WTC11 (cell line): ENCODE measurements at regions not wholly inside any gene's neighbourhood (a gene's known extent, or its start where the extent isn't known, plus 50 kb on each side); places are given as distances from the start of the nearest gene placed in this dataset.

ENCODE experiments used
- ATAC-seq: fragments of 200-7000 bp; cut with Tn5 transposase; 2 replicates; pipeline ENCODE4 v1.10.0; 2021; ENCODE audit warnings: mild to moderate bottlenecking, moderate library complexity
- CTCF ChIA-PET: fragments of 300-600 bp; sonication (Branson Sonifier 250); formaldehyde crosslinking; loops from one replicate; lab custom pipeline; 2021; ENCODE audit warnings: antibody characterized with exemption; lab: Charles Lee
- POLR2A ChIA-PET: fragments of 350-600 bp; sonication (Branson Sonifier 250); formaldehyde crosslinking; loops from one replicate; lab custom pipeline; 2021; ENCODE audit warnings: antibody characterized with exemption; lab: Charles Lee
- DNase-seq: peaks from one replicate; pipeline ENCODE4 v3.0.0; 2021; ENCODE audit warnings: low spot score
- H3K27ac Mint-ChIP-seq: 2 replicates; pipeline ENCODE4 v1.8.0; 2021; ENCODE audit warnings: mixed read lengths
- H3K27me3 Mint-ChIP-seq: 2 replicates; pipeline ENCODE4 v1.8.0; 2021; ENCODE audit warnings: low read depth, mild to moderate bottlenecking, moderate library complexity, mixed read lengths
- H3K36me3 Mint-ChIP-seq: 2 replicates; pipeline ENCODE4 v1.8.0; 2021; ENCODE audit warnings: mixed read lengths
- H3K4me1 Mint-ChIP-seq: 2 replicates; pipeline ENCODE4 v1.8.0; 2022; ENCODE audit warnings: mixed read lengths
- H3K4me3 Mint-ChIP-seq: 2 replicates; pipeline ENCODE4 v1.8.0; 2021; ENCODE audit warnings: mild to moderate bottlenecking, moderate library complexity, mixed read lengths
- H3K9me3 Mint-ChIP-seq: 2 replicates; pipeline ENCODE4 v1.8.0; 2021; ENCODE audit warnings: mixed read lengths
- CREB1 ChIP-seq: sonication (generic); formaldehyde crosslinking; IDR thresholded peaks from 2 replicates; pipeline ENCODE4 v1.8.0; 2023; ENCODE audit warnings: mild to moderate bottlenecking, missing genetic modification reagents
- KAT7 ChIP-seq: sonication (generic); formaldehyde crosslinking; IDR thresholded peaks from 2 replicates; pipeline ENCODE4 v1.8.1; 2023; ENCODE audit warnings: missing genetic modification reagents, mild to moderate bottlenecking, borderline replicate concordance
- NFATC4 ChIP-seq: fragments of 250-450 bp; sonication (Bioruptor Pico); IDR thresholded peaks from 2 replicates; pipeline ENCODE4 v1.9.0; 2021; ENCODE audit warnings: mild to moderate bottlenecking
- NFE2L1 ChIP-seq: sonication (generic); formaldehyde crosslinking; IDR thresholded peaks from 2 replicates; pipeline ENCODE4 v1.8.1; 2023; ENCODE audit warnings: missing genetic modification reagents
- TCF7 ChIP-seq: sonication (generic); formaldehyde crosslinking; IDR thresholded peaks from 2 replicates; pipeline ENCODE4 v1.8.0; 2022; ENCODE audit warnings: mild to moderate bottlenecking, low read depth, missing genetic modification reagents, moderate library complexity
- TEAD1 ChIP-seq: sonication (generic); formaldehyde crosslinking; IDR thresholded peaks from 2 replicates; pipeline ENCODE4 v1.8.0; 2022; ENCODE audit warnings: mild to moderate bottlenecking, missing genetic modification reagents
- TEAD4 ChIP-seq: sonication (generic); formaldehyde crosslinking; IDR thresholded peaks from 2 replicates; pipeline ENCODE4 v1.8.0; 2022; ENCODE audit warnings: mild to moderate bottlenecking, missing genetic modification reagents
- TP53 ChIP-seq: sonication (generic); formaldehyde crosslinking; IDR thresholded peaks from 2 replicates; pipeline ENCODE4 v1.8.1; 2023; ENCODE audit warnings: mild to moderate bottlenecking, missing genetic modification reagents
- ZNF219 ChIP-seq: sonication (generic); formaldehyde crosslinking; IDR thresholded peaks from 2 replicates; pipeline ENCODE4 v1.8.0; 2023; ENCODE audit warnings: missing genetic modification reagents, mild to moderate bottlenecking, borderline replicate concordance
- TF ChIP-seq, protein P1 (sequence below): sonication (generic); formaldehyde crosslinking; IDR thresholded peaks from 2 replicates; pipeline ENCODE4 v1.8.1; 2022; ENCODE audit warnings: low read depth, missing genetic modification reagents, borderline replicate concordance
- TF ChIP-seq, protein P2 (sequence below): sonication (generic); formaldehyde crosslinking; IDR thresholded peaks from 2 replicates; pipeline ENCODE4 v1.8.0; 2022; ENCODE audit warnings: missing genetic modification reagents
- TF ChIP-seq, protein P3 (sequence below): fragments of 250-450 bp; sonication (Bioruptor Pico); IDR thresholded peaks from 2 replicates; pipeline ENCODE4 v1.9.0; 2021; ENCODE audit warnings: moderate library complexity, mild to moderate bottlenecking, inconsistent platforms, borderline replicate concordance
- TF ChIP-seq, protein P4 (sequence below): sonication (generic); formaldehyde crosslinking; IDR thresholded peaks from 2 replicates; pipeline ENCODE4 v1.8.0; 2023; ENCODE audit warnings: missing genetic modification reagents, mild to moderate bottlenecking, borderline replicate concordance
- TF ChIP-seq, protein P5 (sequence below): sonication (generic); formaldehyde crosslinking; IDR thresholded peaks from 2 replicates; pipeline ENCODE4 v1.8.0; 2023; ENCODE audit warnings: mild to moderate bottlenecking, missing genetic modification reagents
- TF ChIP-seq, protein P6 (sequence below): sonication (generic); formaldehyde crosslinking; IDR thresholded peaks from 2 replicates; pipeline ENCODE4 v1.8.1; 2023; ENCODE audit warnings: mild to moderate bottlenecking, missing genetic modification reagents, moderate library complexity
- TF ChIP-seq, protein P7 (sequence below): sonication (generic); formaldehyde crosslinking; IDR thresholded peaks from 2 replicates; pipeline ENCODE4 v1.8.1; 2022; ENCODE audit warnings: mild to moderate bottlenecking, missing genetic modification reagents, moderate library complexity, borderline replicate concordance

DNA sequence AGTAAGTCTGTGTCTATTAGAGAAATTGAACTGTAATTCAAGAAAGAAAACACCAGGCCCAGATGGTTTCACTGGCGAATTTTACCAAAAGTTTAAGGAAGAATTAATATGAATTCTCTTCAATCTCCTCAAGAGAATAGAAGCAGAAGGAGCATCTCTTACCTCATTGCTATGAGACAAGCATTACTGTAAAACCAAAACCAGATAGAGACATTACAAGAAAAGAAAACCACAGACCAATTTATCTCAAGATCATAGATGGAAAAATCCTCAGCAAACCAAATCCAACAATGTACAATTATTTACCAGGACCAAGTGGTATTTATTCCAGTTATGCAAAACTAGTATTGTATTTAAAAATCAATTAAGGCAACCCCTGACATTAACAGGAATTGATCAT is 160.6 kb downstream of the LIPI start:
- Mint-ChIP-seq H3K4me3 (no peak overlapping the region), H3K27me3 (no peaks in the 10 kb centered on the region), H3K9me3 (no peaks in the 10 kb centered on the region), H3K4me1 (no peaks in the 10 kb centered on the region), H3K36me3 (no peaks in the 10 kb centered on the region), H3K27ac (no peak overlapping the region)
- ATAC-seq = no peak
- TF ChIP-seq TCF7 (CRISPR knock-in tag) = no peak
- TF ChIP-seq, protein P1, sequence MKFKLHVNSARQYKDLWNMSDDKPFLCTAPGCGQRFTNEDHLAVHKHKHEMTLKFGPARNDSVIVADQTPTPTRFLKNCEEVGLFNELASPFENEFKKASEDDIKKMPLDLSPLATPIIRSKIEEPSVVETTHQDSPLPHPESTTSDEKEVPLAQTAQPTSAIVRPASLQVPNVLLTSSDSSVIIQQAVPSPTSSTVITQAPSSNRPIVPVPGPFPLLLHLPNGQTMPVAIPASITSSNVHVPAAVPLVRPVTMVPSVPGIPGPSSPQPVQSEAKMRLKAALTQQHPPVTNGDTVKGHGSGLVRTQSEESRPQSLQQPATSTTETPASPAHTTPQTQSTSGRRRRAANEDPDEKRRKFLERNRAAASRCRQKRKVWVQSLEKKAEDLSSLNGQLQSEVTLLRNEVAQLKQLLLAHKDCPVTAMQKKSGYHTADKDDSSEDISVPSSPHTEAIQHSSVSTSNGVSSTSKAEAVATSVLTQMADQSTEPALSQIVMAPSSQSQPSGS (CRISPR knock-in tag) = no peak
- no peak for TF ChIP-seq TEAD4 (CRISPR knock-in tag)
- no peak for TF ChIP-seq ZNF219 (CRISPR knock-in tag)
- ChIA-PET CTCF (no interaction called here), POLR2A (no interaction called here)
- DNase-seq = no peak

DNA sequence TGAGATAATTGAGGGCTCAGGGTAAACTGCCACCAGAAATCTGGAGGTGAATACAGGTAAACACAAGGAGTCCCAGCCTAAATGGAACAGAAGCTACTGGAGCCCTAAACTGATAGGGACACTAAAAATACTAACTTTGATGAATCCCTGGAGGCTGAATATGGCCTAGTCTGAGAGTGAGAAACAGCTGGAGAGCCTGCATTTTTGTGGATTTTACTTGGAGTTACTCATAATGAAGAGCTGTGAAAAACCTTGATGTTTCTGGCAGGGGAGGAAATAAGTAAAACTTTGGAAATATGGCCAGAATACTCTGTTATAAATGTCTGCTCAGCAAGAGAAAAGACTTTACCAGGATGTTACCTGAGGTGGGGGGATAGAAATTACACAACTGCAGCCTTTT is 164.4 kb downstream of the LIPI start:
- DNase-seq (no peak), ATAC-seq (no peak)
- H3K36me3 Mint-ChIP-seq = no peaks in the 10 kb centered on the region
- no peaks in the 10 kb centered on the region for H3K27me3 Mint-ChIP-seq
- no peak overlapping the region for H3K27ac Mint-ChIP-seq
- CTCF ChIA-PET = interaction anchor here (1.3 kb wide), 1 partner anchor 73 kb away, joined by 3 read pairs; no protein-coding TSS in a partner anchor
- POLR2A ChIA-PET = no interaction called here
- H3K4me1 Mint-ChIP-seq = peaks cover 7% of the 10 kb centered on the region
- no peak for TF ChIP-seq NFATC4 (CRISPR knock-in tag)
- TF ChIP-seq, protein P2, sequence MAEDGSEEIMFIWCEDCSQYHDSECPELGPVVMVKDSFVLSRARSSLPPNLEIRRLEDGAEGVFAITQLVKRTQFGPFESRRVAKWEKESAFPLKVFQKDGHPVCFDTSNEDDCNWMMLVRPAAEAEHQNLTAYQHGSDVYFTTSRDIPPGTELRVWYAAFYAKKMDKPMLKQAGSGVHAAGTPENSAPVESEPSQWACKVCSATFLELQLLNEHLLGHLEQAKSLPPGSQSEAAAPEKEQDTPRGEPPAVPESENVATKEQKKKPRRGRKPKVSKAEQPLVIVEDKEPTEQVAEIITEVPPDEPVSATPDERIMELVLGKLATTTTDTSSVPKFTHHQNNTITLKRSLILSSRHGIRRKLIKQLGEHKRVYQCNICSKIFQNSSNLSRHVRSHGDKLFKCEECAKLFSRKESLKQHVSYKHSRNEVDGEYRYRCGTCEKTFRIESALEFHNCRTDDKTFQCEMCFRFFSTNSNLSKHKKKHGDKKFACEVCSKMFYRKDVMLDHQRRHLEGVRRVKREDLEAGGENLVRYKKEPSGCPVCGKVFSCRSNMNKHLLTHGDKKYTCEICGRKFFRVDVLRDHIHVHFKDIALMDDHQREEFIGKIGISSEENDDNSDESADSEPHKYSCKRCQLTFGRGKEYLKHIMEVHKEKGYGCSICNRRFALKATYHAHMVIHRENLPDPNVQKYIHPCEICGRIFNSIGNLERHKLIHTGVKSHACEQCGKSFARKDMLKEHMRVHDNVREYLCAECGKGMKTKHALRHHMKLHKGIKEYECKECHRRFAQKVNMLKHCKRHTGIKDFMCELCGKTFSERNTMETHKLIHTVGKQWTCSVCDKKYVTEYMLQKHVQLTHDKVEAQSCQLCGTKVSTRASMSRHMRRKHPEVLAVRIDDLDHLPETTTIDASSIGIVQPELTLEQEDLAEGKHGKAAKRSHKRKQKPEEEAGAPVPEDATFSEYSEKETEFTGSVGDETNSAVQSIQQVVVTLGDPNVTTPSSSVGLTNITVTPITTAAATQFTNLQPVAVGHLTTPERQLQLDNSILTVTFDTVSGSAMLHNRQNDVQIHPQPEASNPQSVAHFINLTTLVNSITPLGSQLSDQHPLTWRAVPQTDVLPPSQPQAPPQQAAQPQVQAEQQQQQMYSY = no peak
- TF ChIP-seq, protein P3, sequence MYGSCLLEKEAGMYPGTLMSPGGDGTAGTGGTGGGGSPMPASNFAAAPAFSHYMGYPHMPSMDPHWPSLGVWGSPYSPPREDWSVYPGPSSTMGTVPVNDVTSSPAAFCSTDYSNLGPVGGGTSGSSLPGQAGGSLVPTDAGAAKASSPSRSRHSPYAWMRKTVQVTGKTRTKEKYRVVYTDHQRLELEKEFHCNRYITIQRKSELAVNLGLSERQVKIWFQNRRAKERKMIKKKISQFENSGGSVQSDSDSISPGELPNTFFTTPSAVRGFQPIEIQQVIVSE (CRISPR knock-in tag) = no peak
- TF ChIP-seq, protein P4, sequence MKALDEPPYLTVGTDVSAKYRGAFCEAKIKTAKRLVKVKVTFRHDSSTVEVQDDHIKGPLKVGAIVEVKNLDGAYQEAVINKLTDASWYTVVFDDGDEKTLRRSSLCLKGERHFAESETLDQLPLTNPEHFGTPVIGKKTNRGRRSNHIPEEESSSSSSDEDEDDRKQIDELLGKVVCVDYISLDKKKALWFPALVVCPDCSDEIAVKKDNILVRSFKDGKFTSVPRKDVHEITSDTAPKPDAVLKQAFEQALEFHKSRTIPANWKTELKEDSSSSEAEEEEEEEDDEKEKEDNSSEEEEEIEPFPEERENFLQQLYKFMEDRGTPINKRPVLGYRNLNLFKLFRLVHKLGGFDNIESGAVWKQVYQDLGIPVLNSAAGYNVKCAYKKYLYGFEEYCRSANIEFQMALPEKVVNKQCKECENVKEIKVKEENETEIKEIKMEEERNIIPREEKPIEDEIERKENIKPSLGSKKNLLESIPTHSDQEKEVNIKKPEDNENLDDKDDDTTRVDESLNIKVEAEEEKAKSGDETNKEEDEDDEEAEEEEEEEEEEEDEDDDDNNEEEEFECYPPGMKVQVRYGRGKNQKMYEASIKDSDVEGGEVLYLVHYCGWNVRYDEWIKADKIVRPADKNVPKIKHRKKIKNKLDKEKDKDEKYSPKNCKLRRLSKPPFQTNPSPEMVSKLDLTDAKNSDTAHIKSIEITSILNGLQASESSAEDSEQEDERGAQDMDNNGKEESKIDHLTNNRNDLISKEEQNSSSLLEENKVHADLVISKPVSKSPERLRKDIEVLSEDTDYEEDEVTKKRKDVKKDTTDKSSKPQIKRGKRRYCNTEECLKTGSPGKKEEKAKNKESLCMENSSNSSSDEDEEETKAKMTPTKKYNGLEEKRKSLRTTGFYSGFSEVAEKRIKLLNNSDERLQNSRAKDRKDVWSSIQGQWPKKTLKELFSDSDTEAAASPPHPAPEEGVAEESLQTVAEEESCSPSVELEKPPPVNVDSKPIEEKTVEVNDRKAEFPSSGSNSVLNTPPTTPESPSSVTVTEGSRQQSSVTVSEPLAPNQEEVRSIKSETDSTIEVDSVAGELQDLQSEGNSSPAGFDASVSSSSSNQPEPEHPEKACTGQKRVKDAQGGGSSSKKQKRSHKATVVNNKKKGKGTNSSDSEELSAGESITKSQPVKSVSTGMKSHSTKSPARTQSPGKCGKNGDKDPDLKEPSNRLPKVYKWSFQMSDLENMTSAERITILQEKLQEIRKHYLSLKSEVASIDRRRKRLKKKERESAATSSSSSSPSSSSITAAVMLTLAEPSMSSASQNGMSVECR (CRISPR knock-in tag) = no peak
- no peaks in the 10 kb centered on the region for H3K9me3 Mint-ChIP-seq
- no peak overlapping the region for H3K4me3 Mint-ChIP-seq

DNA sequence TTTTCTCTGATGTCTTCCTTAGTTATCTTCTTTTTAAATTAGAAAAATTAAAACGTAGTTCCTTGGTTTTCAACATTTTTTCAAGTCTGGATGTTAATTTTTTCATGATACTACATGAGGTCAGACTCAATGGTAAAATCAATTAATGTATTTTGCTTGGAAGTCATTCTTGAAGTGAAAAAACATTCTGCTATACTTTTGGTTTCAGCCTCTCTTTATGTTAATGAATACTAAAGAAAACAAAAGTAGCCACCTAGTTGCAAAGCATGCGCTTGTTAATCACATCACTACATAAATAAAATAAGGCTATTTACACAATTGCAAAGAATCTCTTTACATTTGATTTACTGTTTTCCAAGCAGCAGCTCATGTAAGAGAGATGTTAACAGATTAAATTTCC is 170.4 kb downstream of the LIPI start:
- no peak overlapping the region for H3K4me3 Mint-ChIP-seq
- H3K27ac Mint-ChIP-seq = no peak overlapping the region
- ATAC-seq (no peak), DNase-seq (no peak)
- H3K36me3 Mint-ChIP-seq = no peaks in the 10 kb centered on the region
- peaks cover 25% of the 10 kb centered on the region for H3K4me1 Mint-ChIP-seq
- ChIA-PET POLR2A (no interaction called here), CTCF (no interaction called here)
- H3K9me3 Mint-ChIP-seq = no peaks in the 10 kb centered on the region
- H3K27me3 Mint-ChIP-seq = no peaks in the 10 kb centered on the region
- TF ChIP-seq TEAD1 (CRISPR knock-in tag) = no peak
- no peak for TF ChIP-seq TP53 (CRISPR knock-in tag)
- TF ChIP-seq, protein P5, sequence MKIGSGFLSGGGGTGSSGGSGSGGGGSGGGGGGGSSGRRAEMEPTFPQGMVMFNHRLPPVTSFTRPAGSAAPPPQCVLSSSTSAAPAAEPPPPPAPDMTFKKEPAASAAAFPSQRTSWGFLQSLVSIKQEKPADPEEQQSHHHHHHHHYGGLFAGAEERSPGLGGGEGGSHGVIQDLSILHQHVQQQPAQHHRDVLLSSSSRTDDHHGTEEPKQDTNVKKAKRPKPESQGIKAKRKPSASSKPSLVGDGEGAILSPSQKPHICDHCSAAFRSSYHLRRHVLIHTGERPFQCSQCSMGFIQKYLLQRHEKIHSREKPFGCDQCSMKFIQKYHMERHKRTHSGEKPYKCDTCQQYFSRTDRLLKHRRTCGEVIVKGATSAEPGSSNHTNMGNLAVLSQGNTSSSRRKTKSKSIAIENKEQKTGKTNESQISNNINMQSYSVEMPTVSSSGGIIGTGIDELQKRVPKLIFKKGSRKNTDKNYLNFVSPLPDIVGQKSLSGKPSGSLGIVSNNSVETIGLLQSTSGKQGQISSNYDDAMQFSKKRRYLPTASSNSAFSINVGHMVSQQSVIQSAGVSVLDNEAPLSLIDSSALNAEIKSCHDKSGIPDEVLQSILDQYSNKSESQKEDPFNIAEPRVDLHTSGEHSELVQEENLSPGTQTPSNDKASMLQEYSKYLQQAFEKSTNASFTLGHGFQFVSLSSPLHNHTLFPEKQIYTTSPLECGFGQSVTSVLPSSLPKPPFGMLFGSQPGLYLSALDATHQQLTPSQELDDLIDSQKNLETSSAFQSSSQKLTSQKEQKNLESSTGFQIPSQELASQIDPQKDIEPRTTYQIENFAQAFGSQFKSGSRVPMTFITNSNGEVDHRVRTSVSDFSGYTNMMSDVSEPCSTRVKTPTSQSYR (CRISPR knock-in tag) = no peak
- no peak for TF ChIP-seq NFE2L1
- TF ChIP-seq, protein P6, sequence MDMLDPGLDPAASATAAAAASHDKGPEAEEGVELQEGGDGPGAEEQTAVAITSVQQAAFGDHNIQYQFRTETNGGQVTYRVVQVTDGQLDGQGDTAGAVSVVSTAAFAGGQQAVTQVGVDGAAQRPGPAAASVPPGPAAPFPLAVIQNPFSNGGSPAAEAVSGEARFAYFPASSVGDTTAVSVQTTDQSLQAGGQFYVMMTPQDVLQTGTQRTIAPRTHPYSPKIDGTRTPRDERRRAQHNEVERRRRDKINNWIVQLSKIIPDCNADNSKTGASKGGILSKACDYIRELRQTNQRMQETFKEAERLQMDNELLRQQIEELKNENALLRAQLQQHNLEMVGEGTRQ (CRISPR knock-in tag) = no peak
- TF ChIP-seq KAT7 = no peak
- TF ChIP-seq CREB1 = no peak
- TF ChIP-seq, protein P7, sequence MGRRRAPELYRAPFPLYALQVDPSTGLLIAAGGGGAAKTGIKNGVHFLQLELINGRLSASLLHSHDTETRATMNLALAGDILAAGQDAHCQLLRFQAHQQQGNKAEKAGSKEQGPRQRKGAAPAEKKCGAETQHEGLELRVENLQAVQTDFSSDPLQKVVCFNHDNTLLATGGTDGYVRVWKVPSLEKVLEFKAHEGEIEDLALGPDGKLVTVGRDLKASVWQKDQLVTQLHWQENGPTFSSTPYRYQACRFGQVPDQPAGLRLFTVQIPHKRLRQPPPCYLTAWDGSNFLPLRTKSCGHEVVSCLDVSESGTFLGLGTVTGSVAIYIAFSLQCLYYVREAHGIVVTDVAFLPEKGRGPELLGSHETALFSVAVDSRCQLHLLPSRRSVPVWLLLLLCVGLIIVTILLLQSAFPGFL (CRISPR knock-in tag) = no peak
